GM23248 (cell line): ENCODE measurements at regions not wholly inside any gene's neighbourhood (a gene's known extent, or its start where the extent isn't known, plus 50 kb on each side); places are given as distances from the start of the nearest gene placed in this dataset.

Experiments
- DNase-seq: peaks from one replicate; pipeline ENCODE4 v3.0.0-alpha.2; 2015
- H2AFZ ChIP-seq: fragments of 200-600 bp; sonication (generic); 2 replicates; pipeline ENCODE4 v1.6.1; 2016; ENCODE audit warnings: antibody characterized with exemption
- H3F3A ChIP-seq: fragments of 200-600 bp; sonication (generic); 2 replicates; pipeline ENCODE4 v1.6.1; 2016; ENCODE audit warnings: mild to moderate bottlenecking, antibody characterized with exemption, mixed run types; ENCODE audit not compliant: insufficient read depth
- H3K27ac ChIP-seq: fragments of 200-600 bp; sonication (generic); 2 replicates; pipeline ENCODE4 v1.5.1; 2016; ENCODE audit warnings: mild to moderate bottlenecking
- H3K27me3 ChIP-seq: fragments of 200-600 bp; sonication (generic); replicated peaks from 2 replicates; pipeline ENCODE4 v1.6.1; 2016; ENCODE audit warnings: mild to moderate bottlenecking; ENCODE audit not compliant: insufficient read depth
- H3K36me3 ChIP-seq: fragments of 200-600 bp; sonication (generic); 2 replicates; pipeline ENCODE4 v1.6.1; 2016; ENCODE audit warnings: low read depth, mild to moderate bottlenecking
- H3K4me1 ChIP-seq: fragments of 200-600 bp; sonication (generic); 2 replicates; pipeline ENCODE4 v1.6.1; 2016; ENCODE audit warnings: mild to moderate bottlenecking; ENCODE audit not compliant: insufficient read depth
- H3K4me2 ChIP-seq: fragments of 200-600 bp; sonication (generic); one replicate; pipeline ENCODE4 v1.6.1; 2016; ENCODE audit warnings: mild to moderate bottlenecking; ENCODE audit not compliant: unreplicated experiment
- H3K4me3 ChIP-seq: fragments of 200-600 bp; sonication (generic); 2 replicates; pipeline ENCODE4 v1.5.1; 2016; ENCODE audit warnings: mild to moderate bottlenecking
- H3K79me2 ChIP-seq: fragments of 200-600 bp; sonication (generic); 2 replicates; pipeline ENCODE4 v1.6.1; 2016; ENCODE audit warnings: mild to moderate bottlenecking; ENCODE audit not compliant: insufficient read depth
- H3K9ac ChIP-seq: fragments of 200-600 bp; sonication (generic); 2 replicates; pipeline ENCODE4 v1.6.1; 2016; ENCODE audit warnings: mild to moderate bottlenecking
- H3K9me2 ChIP-seq: fragments of 200-600 bp; sonication (generic); 2 replicates; pipeline ENCODE4 v1.6.1; 2016; ENCODE audit warnings: mixed run types, mild to moderate bottlenecking, moderate library complexity; ENCODE audit not compliant: insufficient read depth
- H3K9me3 ChIP-seq: fragments of 200-600 bp; sonication (generic); one replicate; pipeline ENCODE4 v1.6.1; 2017; ENCODE audit warnings: low read depth
- H4K20me1 ChIP-seq: fragments of 200-600 bp; sonication (generic); 2 replicates; pipeline ENCODE4 v1.6.0; 2016; ENCODE audit not compliant: insufficient read depth
- EZH2 ChIP-seq: fragments of 200-600 bp; sonication (generic); IDR thresholded peaks from 2 replicates; pipeline ENCODE4 v1.6.1; 2018; ENCODE audit warnings: antibody characterized with exemption, mild to moderate bottlenecking; ENCODE audit not compliant: insufficient read depth, poor library complexity, severe bottlenecking
- EZH2phosphoT487 ChIP-seq: fragments of 200-600 bp; sonication (generic); IDR thresholded peaks from 2 replicates; pipeline ENCODE4 v1.6.1; 2018; ENCODE audit warnings: antibody characterized with exemption, moderate library complexity, mild to moderate bottlenecking, low read depth; ENCODE audit not compliant: insufficient read depth
- WGBS, 2 experiments: methylation state at CpG; one replicate each; pipeline ENCODE4 v1.1.6; 2015 to 2017; ENCODE audit warnings: low lambda C conversion rate in 2 of 2, low coverage in 1 of 2; ENCODE audit errors: missing lambda C conversion rate in 2 of 2; 5-methylcytosine and 5-hydroxymethylcytosine counted together
- in situ Hi-C: fragments of 300-500 bp; cut with MboI; formaldehyde crosslinking; loops from 2 replicates; pipeline ENCODE4 v1.15.0; 2020

GRCh38 chr17:53330756-53331155 lies 492.0 kb upstream of the KIF2B start:
- Histone ChIP-seq H3K36me3 (no peaks in the 10 kb centered on the region), H4K20me1 (no peaks in the 10 kb centered on the region), H3K79me2 (no peaks in the 10 kb centered on the region), H3K4me3 (no peak overlapping the region), H2AFZ (no peak overlapping the region), H3F3A (no peaks in the 10 kb centered on the region), H3K27ac (no peak overlapping the region), H3K9me2 (no peaks in the 10 kb centered on the region), H3K9ac (no peak overlapping the region), H3K4me2 (no peak overlapping the region), H3K4me1 (no peaks in the 10 kb centered on the region), H3K9me3 (no peaks in the 10 kb centered on the region), H3K27me3 (no peaks in the 10 kb centered on the region)
- in situ Hi-C loops = no loop called here
- no peak for DNase-seq
- no peak for TF ChIP-seq EZH2phosphoT487
- no peak for TF ChIP-seq EZH2
- WGBS, 2 experiments = 12 to 13% methylated on average over 2 of the region's 2 CpGs

DNA sequence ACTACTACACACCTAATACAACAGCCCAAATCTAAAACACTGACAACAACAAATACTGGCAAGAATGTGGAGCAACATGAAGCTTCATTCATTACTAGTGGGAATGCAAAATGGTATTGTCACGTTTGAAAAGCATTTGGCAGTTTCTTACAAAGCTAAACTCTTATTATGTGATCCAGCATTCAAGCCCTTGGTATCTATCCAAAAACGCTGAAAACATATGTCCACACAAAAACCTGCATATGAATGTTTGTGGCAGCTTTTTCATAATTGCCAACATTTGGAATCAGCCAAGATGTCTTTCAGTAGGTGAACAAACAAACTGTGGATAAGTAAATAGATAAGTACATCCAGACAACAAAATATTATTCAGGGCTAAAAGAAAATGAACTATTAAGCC lies 501.1 kb upstream of the KIF2B start:
- no peak overlapping the region for H3K4me2 ChIP-seq
- no peak overlapping the region for H3K9ac ChIP-seq
- in situ Hi-C loops = no loop called here
- no peaks in the 10 kb centered on the region for H3K27me3 ChIP-seq
- no peak overlapping the region for H2AFZ ChIP-seq
- TF ChIP-seq EZH2phosphoT487 (no peak), EZH2 (no peak)
- no peaks in the 10 kb centered on the region for H3K4me1 ChIP-seq
- WGBS, 2 experiments = 2 to 9% methylated on average over 2 of the region's 2 CpGs
- H3K4me3 ChIP-seq = no peak overlapping the region
- H3K27ac ChIP-seq = no peak overlapping the region
- H3K79me2 ChIP-seq = no peaks in the 10 kb centered on the region
- DNase-seq = no peak
- peaks cover 7% of the 10 kb centered on the region for H3K9me3 ChIP-seq
- H4K20me1 ChIP-seq = no peaks in the 10 kb centered on the region
- H3K36me3 ChIP-seq = no peaks in the 10 kb centered on the region
- no peaks in the 10 kb centered on the region for H3K9me2 ChIP-seq
- H3F3A ChIP-seq = no peaks in the 10 kb centered on the region

DNA sequence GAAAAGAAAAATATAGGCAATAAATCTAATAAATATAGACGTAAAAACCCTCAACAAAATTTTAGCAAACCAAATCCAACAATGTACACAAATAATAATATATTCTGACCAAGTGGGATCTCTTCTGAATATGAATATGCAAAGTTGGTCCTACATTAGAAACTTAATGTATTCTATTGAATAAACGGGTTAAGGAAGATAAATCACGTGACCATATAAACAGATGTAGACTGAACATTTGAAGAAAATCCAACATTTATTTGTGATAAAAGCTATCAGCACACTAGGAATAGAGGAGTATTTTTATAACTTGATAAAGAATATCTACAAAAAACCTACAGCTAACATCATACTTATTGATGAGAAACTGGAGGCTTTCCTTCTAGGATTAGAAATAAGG lies 502.8 kb upstream of the KIF2B start:
- TF ChIP-seq EZH2 = no peak
- TF ChIP-seq EZH2phosphoT487 = no peak
- Histone ChIP-seq H3K4me1 (no peaks in the 10 kb centered on the region), H3K79me2 (no peaks in the 10 kb centered on the region), H3K9me3 (peaks cover 8% of the 10 kb centered on the region), H2AFZ (no peak overlapping the region), H3K9me2 (no peaks in the 10 kb centered on the region), H3F3A (no peaks in the 10 kb centered on the region), H3K4me3 (no peak overlapping the region), H3K4me2 (no peak overlapping the region), H3K9ac (no peak overlapping the region), H4K20me1 (no peaks in the 10 kb centered on the region), H3K27me3 (no peaks in the 10 kb centered on the region), H3K27ac (no peak overlapping the region), H3K36me3 (no peaks in the 10 kb centered on the region)
- in situ Hi-C loops = no loop called here
- DNase-seq = no peak
- WGBS, 2 experiments = 39 to 44% methylated on average over 3 of the region's 3 CpGs

DNA sequence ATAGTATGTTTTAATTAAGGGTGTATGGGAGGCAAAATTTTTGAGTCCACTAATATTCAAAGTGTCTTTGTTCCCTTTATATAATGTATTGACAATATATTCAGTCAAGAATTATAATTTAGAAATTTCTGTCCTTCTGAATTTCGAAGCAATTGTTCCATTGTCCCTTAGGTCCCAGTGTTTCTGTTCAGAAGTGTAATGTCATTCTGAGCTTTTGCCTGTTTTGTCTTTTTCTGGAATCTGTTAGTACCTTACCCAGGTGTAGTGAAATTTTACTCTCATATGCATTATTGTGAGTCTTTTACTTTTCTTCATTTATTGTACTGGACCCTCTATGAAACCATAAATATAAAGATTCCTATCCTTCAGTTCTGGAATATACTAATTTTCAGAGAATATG lies 505.7 kb upstream of the KIF2B start:
- Histone ChIP-seq H3K4me1 (no peaks in the 10 kb centered on the region), H2AFZ (no peak overlapping the region), H3K27me3 (no peaks in the 10 kb centered on the region), H3K9ac (no peak overlapping the region), H3K36me3 (no peaks in the 10 kb centered on the region), H4K20me1 (no peaks in the 10 kb centered on the region), H3F3A (no peaks in the 10 kb centered on the region), H3K9me3 (peaks cover 12% of the 10 kb centered on the region), H3K27ac (no peak overlapping the region), H3K79me2 (no peaks in the 10 kb centered on the region), H3K4me3 (no peak overlapping the region), H3K9me2 (no peaks in the 10 kb centered on the region), H3K4me2 (no peak overlapping the region)
- 13 to 19% methylated on average over 1 of the region's 1 CpG for WGBS, 2 experiments
- DNase-seq = no peak
- TF ChIP-seq EZH2 (no peak), EZH2phosphoT487 (no peak)
- in situ Hi-C loops = no loop called here

- 23 to 24% methylated on average over 5 of the region's 5 CpGs for WGBS, 2 experiments
Measured at GRCh38 chr17:53316073-53316472, 506.7 kb upstream of the KIF2B start.

More at GRCh38 chr17:53316073-53316472, 506.7 kb upstream of the KIF2B start:
- Histone ChIP-seq H3K4me3 (no peak overlapping the region), H3K9me3 (peaks cover 12% of the 10 kb centered on the region), H3K36me3 (no peaks in the 10 kb centered on the region), H3K4me2 (no peak overlapping the region), H3K27ac (no peak overlapping the region), H3K27me3 (no peaks in the 10 kb centered on the region), H3F3A (no peaks in the 10 kb centered on the region), H2AFZ (no peak overlapping the region), H3K9me2 (no peaks in the 10 kb centered on the region), H3K4me1 (no peaks in the 10 kb centered on the region), H4K20me1 (no peaks in the 10 kb centered on the region), H3K9ac (no peak overlapping the region), H3K79me2 (no peaks in the 10 kb centered on the region)
- no peak for DNase-seq
- no peak for TF ChIP-seq EZH2phosphoT487
- in situ Hi-C loops = no loop called here
